Thyroid gland (tissue), 4 donors: ENCODE measurements at regions not wholly inside any gene's neighbourhood (a gene's known extent, or its start where the extent isn't known, plus 50 kb on each side); places are given as distances from the start of the nearest gene placed in this dataset.

Source experiments
- DNase-seq, 2 donors: peaks; one replicate each; pipeline ENCODE4 v3.0.0-alpha.2; 2019
- H3K27ac ChIP-seq, 3 donors: fragments of 200-600 bp; sonication (generic); 1 replicate in 2 of 3; 2 replicates in 1 of 3; pipeline ENCODE4 v1.5.1; 2016 to 2019; ENCODE audit warnings: mild to moderate bottlenecking in 1 of 3, moderate library complexity in 1 of 3
- H3K27me3 ChIP-seq: fragments of 200-600 bp; sonication (generic); one replicate; pipeline ENCODE4 v1.5.1; 2019
- H3K36me3 ChIP-seq, 2 donors: fragments of 200-600 bp; sonication (generic); one replicate each; pipeline ENCODE4 v1.5.1; 2016 to 2019
- H3K4me1 ChIP-seq, 2 donors: fragments of 200-600 bp; sonication (generic); one replicate each; pipeline ENCODE4 v1.5.1; 2017 to 2019
- H3K4me3 ChIP-seq, 3 donors: fragments of 200-600 bp; sonication (generic); replicated peaks in 1 of 3; 1 replicate in 2 of 3; 2 replicates in 1 of 3; pipeline ENCODE4 v1.5.1; 2016; ENCODE audit warnings: mild to moderate bottlenecking in 1 of 3
- H3K9me3 ChIP-seq: fragments of 200-600 bp; sonication (generic); one replicate; pipeline ENCODE4 v1.5.1; 2017
- POLR2A ChIP-seq, 2 donors: fragments of 450-650 bp; IDR thresholded peaks; one replicate each; pipeline ENCODE4 v1.6.1; 2017; ENCODE audit warnings: antibody characterized with exemption in 2 of 2, mild to moderate bottlenecking in 2 of 2, moderate library complexity in 1 of 2
- WGBS, 2 donors: methylation state at CpG; one replicate each; pipeline ENCODE4 v1.1.5; 2017; 5-methylcytosine and 5-hydroxymethylcytosine counted together
- intact Hi-C: fragments of 100-400 bp; cut with DNase I; formaldehyde crosslinking; loops from one replicate; pipeline ENCODE4 v1.15.1; 2023
- TF ChIP-seq, protein P1 (sequence below), 6 experiments: fragments of 200-600 bp in 3 of 6; fragments of 450-650 bp in 3 of 6; sonication (generic) in 3 of 6; IDR thresholded peaks; one replicate each; pipeline ENCODE4 v1.5.1; 2016 to 2019; ENCODE audit warnings: antibody characterized with exemption in 6 of 6, mild to moderate bottlenecking in 2 of 6, inconsistent platforms in 1 of 6, moderate library complexity in 1 of 6

DNA sequence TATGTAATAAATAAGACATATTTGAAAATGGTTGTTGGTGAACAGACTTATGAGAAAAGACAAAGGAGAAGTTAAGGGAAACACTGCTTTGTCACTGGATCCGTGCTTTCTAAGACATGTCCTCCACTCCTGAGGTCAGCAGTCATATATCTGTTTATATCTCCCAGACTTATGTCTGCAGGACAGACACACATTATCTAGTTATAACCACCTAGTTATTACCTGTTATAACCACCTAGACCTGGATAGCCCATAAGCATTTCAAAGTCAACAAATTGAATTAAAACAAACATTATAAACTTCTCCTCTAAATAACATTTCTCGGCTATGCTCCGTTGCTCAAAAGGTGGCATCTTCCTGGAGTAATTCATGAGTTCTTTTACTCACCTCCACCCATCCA lies 96.4 kb downstream of the SPRY2 start:
- 92 to 94% methylated on average over 3 of the region's 3 CpGs for WGBS, 2 donors
- Histone ChIP-seq H3K27ac (no peak overlapping the region), H3K4me1 (peaks cover 5 to 12% of the 10 kb centered on the region in 2 donors), H3K9me3 (no peaks in the 10 kb centered on the region), H3K36me3 (no peaks in the 10 kb centered on the region), H3K27me3 (no peaks in the 10 kb centered on the region), H3K4me3 (no peak overlapping the region)
- intact Hi-C loops: no loop called here
- TF ChIP-seq, protein P1, sequence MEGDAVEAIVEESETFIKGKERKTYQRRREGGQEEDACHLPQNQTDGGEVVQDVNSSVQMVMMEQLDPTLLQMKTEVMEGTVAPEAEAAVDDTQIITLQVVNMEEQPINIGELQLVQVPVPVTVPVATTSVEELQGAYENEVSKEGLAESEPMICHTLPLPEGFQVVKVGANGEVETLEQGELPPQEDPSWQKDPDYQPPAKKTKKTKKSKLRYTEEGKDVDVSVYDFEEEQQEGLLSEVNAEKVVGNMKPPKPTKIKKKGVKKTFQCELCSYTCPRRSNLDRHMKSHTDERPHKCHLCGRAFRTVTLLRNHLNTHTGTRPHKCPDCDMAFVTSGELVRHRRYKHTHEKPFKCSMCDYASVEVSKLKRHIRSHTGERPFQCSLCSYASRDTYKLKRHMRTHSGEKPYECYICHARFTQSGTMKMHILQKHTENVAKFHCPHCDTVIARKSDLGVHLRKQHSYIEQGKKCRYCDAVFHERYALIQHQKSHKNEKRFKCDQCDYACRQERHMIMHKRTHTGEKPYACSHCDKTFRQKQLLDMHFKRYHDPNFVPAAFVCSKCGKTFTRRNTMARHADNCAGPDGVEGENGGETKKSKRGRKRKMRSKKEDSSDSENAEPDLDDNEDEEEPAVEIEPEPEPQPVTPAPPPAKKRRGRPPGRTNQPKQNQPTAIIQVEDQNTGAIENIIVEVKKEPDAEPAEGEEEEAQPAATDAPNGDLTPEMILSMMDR (IDR thresholded peaks at IDR 0.05): no peak
- TF ChIP-seq POLR2A (IDR thresholded peaks at IDR 0.05): no peak
- no peak for DNase-seq

DNA sequence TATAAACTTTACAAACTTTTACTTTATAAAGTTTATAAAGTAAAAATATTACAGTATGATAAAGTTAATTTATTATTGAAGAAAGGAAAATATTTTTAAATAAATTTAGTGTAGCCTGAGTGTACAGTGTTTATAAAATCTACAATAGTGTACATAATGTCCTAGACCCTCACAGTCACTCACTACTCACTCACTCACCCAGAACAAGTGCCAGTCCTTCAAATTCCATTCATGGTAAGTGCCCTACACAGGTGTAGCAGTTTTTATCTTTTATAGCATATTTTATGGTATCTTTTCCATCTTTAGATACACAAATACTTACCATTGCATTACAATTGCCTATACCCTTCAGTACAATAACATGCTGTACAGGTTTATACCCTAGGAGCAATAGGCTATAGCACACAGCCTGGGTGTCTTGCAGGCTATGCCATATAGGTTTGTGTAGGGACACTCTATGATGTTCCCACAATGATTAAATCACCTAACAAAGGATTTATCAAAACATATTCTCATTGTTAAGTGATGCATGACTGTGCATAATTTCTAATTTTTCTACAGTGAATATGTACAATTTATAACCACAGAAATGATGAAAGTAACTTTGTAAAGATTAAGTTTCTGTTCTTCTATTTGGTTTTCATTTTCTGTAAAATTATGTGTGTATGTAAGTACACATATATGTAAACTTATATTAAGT lies 98.0 kb downstream of the SPRY2 start:
- H3K27ac ChIP-seq: no peak overlapping the region
- H3K9me3 ChIP-seq: no peaks in the 10 kb centered on the region
- peaks cover 8 to 19% of the 10 kb centered on the region in 2 donors for H3K4me1 ChIP-seq
- H3K4me3 ChIP-seq: no peak overlapping the region
- intact Hi-C loops: no loop called here
- no peaks in the 10 kb centered on the region for H3K27me3 ChIP-seq
- peak; percentile 14 to 24 for DNase-seq
- TF ChIP-seq, protein P1 (IDR thresholded peaks at IDR 0.05): no peak
- no peak for TF ChIP-seq POLR2A (IDR thresholded peaks at IDR 0.05)
- H3K36me3 ChIP-seq: no peaks in the 10 kb centered on the region

DNA sequence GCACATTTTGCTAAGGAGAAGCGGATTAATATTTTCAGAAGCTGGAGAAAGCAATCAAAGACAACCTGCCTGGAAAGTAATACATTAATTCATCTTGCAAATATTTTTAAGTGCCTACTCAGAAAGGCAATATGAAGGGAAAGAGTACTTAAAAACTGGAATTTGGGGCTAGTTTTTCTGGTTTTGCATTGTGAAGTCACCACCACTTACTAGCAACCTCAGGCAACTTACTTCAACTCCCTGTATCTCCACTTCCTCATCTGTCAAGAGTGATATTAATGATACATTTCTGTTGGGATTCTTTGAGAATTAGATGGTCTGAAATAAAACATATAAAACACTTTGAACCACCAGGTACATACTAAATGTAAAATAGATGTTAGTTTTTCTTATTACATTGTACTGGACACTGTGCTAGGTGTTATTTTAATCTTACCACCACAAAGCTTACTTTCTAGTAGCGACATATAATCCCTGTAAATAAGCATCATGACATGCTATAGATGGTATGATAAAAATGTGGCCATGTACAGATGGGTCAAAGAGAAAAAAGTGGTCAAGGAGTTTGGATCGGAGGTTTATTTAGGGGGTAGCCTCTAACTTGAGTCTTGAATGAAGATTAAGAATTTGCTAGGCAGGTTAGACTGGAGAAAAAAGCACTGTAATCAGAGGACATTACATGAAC lies 101.2 kb downstream of the SPRY2 start:
- Histone ChIP-seq H3K9me3 (no peaks in the 10 kb centered on the region), H3K36me3 (no peaks in the 10 kb centered on the region), H3K27me3 (no peaks in the 10 kb centered on the region), H3K4me3 (no peak overlapping the region), H3K27ac (no peak overlapping the region), H3K4me1 (peaks cover 21 to 28% of the 10 kb centered on the region in 2 donors)
- intact Hi-C loops: no loop called here
- DNase-seq: no peak
- TF ChIP-seq, protein P1 (IDR thresholded peaks at IDR 0.05): no peak
- TF ChIP-seq POLR2A (IDR thresholded peaks at IDR 0.05): no peak
- WGBS, 2 donors: 86 to 89% methylated on average over 3 of the region's 3 CpGs

GRCh38 chr13:80239116-80239515 lies 101.8 kb downstream of the SPRY2 start:
- Histone ChIP-seq H3K27ac (no peak overlapping the region), H3K36me3 (no peaks in the 10 kb centered on the region), H3K27me3 (no peaks in the 10 kb centered on the region), H3K4me1 (peaks cover 21 to 28% of the 10 kb centered on the region in 2 donors), H3K9me3 (no peaks in the 10 kb centered on the region), H3K4me3 (no peak overlapping the region)
- TF ChIP-seq POLR2A (IDR thresholded peaks at IDR 0.05): no peak
- TF ChIP-seq, protein P1 (IDR thresholded peaks at IDR 0.05): no peak
- intact Hi-C loops: no loop called here
- DNase-seq: no peak

DNA sequence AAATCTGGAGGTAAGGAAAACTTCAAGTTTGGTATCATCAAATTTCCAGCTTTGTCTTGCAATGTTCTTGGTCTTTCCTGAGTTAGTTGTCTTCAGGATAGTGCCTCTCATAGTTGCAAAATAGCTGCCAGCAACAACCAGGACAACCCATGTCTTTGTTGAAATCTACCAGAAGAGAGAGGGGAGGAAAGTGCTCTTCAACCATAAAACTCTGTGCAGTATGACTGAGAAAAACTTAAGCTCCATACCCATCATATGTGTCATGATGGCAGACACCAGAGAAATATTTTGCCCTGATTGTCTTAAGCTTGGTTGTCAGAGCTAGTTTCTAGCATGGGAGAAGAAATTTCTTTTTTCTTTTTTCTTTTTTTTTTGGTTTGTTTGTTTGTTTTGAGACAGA lies 103.3 kb downstream of the SPRY2 start:
- H3K4me1 ChIP-seq: peaks cover 21 to 23% of the 10 kb centered on the region in 2 donors
- no peaks in the 10 kb centered on the region for H3K9me3 ChIP-seq
- H3K27me3 ChIP-seq: no peaks in the 10 kb centered on the region
- H3K4me3 ChIP-seq: no peak overlapping the region
- no peak overlapping the region for H3K27ac ChIP-seq
- H3K36me3 ChIP-seq: no peaks in the 10 kb centered on the region
- TF ChIP-seq, protein P1 (IDR thresholded peaks at IDR 0.05): no peak
- TF ChIP-seq POLR2A (IDR thresholded peaks at IDR 0.05): no peak
- intact Hi-C loops: no loop called here
- no peak for DNase-seq
